GM23338 (cell line): ENCODE measurements at regions not wholly inside any gene's neighbourhood (a gene's known extent, or its start where the extent isn't known, plus 50 kb on each side); places are given as distances from the start of the nearest gene placed in this dataset.

Experiments used
- ATAC-seq: fragments of 200-7000 bp; cut with Tn5 transposase; 3 replicates; pipeline ENCODE4 v1.9.1; 2020
- DNase-seq: peaks from one replicate; pipeline ENCODE4 v3.0.0-alpha.2; 2015; ENCODE audit warnings: low spot score
- H2AFZ ChIP-seq: fragments of 200-600 bp; sonication (generic); 2 replicates; pipeline ENCODE4 v1.8.0; 2016; ENCODE audit warnings: antibody characterized with exemption, mild to moderate bottlenecking, moderate library complexity
- H3F3A ChIP-seq: fragments of 200-600 bp; sonication (generic); replicated peaks from 2 replicates; pipeline ENCODE4 v1.8.0; 2017; ENCODE audit warnings: antibody characterized with exemption, mixed run types, low read depth
- H3K27ac ChIP-seq: fragments of 200-600 bp; sonication (generic); 2 replicates; pipeline ENCODE4 v1.6.1; 2016; ENCODE audit warnings: low read depth
- H3K27me3 ChIP-seq: fragments of 200-600 bp; sonication (generic); 2 replicates; pipeline ENCODE4 v1.8.0; 2016; ENCODE audit warnings: mild to moderate bottlenecking, mixed run types, moderate library complexity; ENCODE audit not compliant: insufficient read depth
- H3K36me3 ChIP-seq: fragments of 200-600 bp; sonication (generic); 2 replicates; pipeline ENCODE4 v1.8.0; 2016; ENCODE audit warnings: mild to moderate bottlenecking; ENCODE audit not compliant: insufficient read depth
- H3K4me1 ChIP-seq: fragments of 200-600 bp; sonication (generic); 2 replicates; pipeline ENCODE4 v1.8.0; 2016; ENCODE audit warnings: mild to moderate bottlenecking, moderate library complexity; ENCODE audit not compliant: insufficient read depth
- H3K4me2 ChIP-seq: fragments of 200-600 bp; sonication (generic); 2 replicates; pipeline ENCODE4 v1.7.1; 2017; ENCODE audit warnings: mixed run types
- H3K4me3 ChIP-seq: fragments of 200-600 bp; sonication (generic); 2 replicates; pipeline ENCODE4 v1.6.1; 2016; ENCODE audit warnings: mixed run types
- H3K79me2 ChIP-seq: fragments of 200-600 bp; sonication (generic); replicated peaks from 2 replicates; pipeline ENCODE4 v1.8.0; 2017; ENCODE audit warnings: mild to moderate bottlenecking; ENCODE audit not compliant: insufficient read depth
- H3K9me2 ChIP-seq: fragments of 200-600 bp; sonication (generic); 2 replicates; pipeline ENCODE4 v1.8.0; 2017; ENCODE audit not compliant: insufficient read depth
- H4K20me1 ChIP-seq: fragments of 200-600 bp; sonication (generic); replicated peaks from 2 replicates; pipeline ENCODE4 v1.8.0; 2017; ENCODE audit warnings: mild to moderate bottlenecking; ENCODE audit not compliant: insufficient read depth
- H3K27ac Mint-ChIP-seq: 2 replicates; pipeline ENCODE4 v1.8.0; 2020; ENCODE audit warnings: inconsistent platforms, mild to moderate bottlenecking, moderate library complexity, mixed read lengths
- H3K27me3 Mint-ChIP-seq: 3 replicates; pipeline ENCODE4 v1.8.0; 2022; ENCODE audit warnings: low read depth, mild to moderate bottlenecking, moderate library complexity, mixed read lengths, inconsistent platforms; ENCODE audit not compliant: insufficient read depth, poor library complexity
- H3K36me3 Mint-ChIP-seq: 3 replicates; pipeline ENCODE4 v1.8.0; 2021; ENCODE audit warnings: low read depth, mild to moderate bottlenecking, inconsistent platforms, moderate library complexity, mixed read lengths
- H3K4me1 Mint-ChIP-seq: 3 replicates; pipeline ENCODE4 v1.8.0; 2020; ENCODE audit warnings: mild to moderate bottlenecking, inconsistent platforms, mixed read lengths
- H3K4me3 Mint-ChIP-seq: 3 replicates; pipeline ENCODE4 v1.8.0; 2021; ENCODE audit warnings: moderate library complexity, mild to moderate bottlenecking, inconsistent platforms, mixed read lengths
- H3K9me3 Mint-ChIP-seq: 3 replicates; pipeline ENCODE4 v1.8.0; 2020; ENCODE audit warnings: moderate library complexity, mild to moderate bottlenecking, inconsistent platforms, mixed read lengths
- CREB1 ChIP-seq: fragments of 250-450 bp; sonication (Bioruptor Pico); IDR thresholded peaks from 2 replicates; pipeline ENCODE4 v1.5.0; 2020; ENCODE audit warnings: low read depth, mild to moderate bottlenecking, moderate library complexity
- CTCF ChIP-seq, 2 experiments: fragments of 200-600 bp in 1 of 2; sonication (generic) in 1 of 2; conservative IDR thresholded peaks; 2 replicates each; pipeline versions ENCODE4 v1.5.1 to v1.6.1; 2016 to 2017; ENCODE audit warnings: antibody characterized with exemption in 2 of 2, low read depth in 2 of 2, mild to moderate bottlenecking in 2 of 2, moderate library complexity in 1 of 2
- ETS1 ChIP-seq: IDR thresholded peaks from 2 replicates; pipeline ENCODE4 v1.6.1; 2016; ENCODE audit warnings: antibody characterized with exemption
- EZH2 ChIP-seq: fragments of 200-600 bp; sonication (generic); IDR thresholded peaks from one replicate; pipeline ENCODE4 v1.8.0; 2017; ENCODE audit warnings: antibody characterized with exemption, mild to moderate bottlenecking, low read depth; ENCODE audit not compliant: unreplicated experiment
- EZH2phosphoT487 ChIP-seq: fragments of 200-600 bp; sonication (generic); IDR thresholded peaks from one replicate; pipeline ENCODE4 v1.8.1; 2018; ENCODE audit warnings: antibody characterized with exemption; ENCODE audit not compliant: unreplicated experiment
- JUNB ChIP-seq: IDR thresholded peaks from one replicate; pipeline ENCODE4 v1.6.1; 2016; ENCODE audit warnings: antibody characterized with exemption; ENCODE audit not compliant: unreplicated experiment
- NANOG ChIP-seq: IDR thresholded peaks from 2 replicates; pipeline ENCODE4 v1.6.1; 2016; ENCODE audit warnings: antibody characterized with exemption, borderline replicate concordance
- POLR2AphosphoS5 ChIP-seq: IDR thresholded peaks from 2 replicates; pipeline ENCODE4 v1.6.1; 2016; ENCODE audit warnings: antibody characterized with exemption, low read depth
- REST ChIP-seq: IDR thresholded peaks from one replicate; pipeline ENCODE4 v1.6.1; 2018; ENCODE audit warnings: antibody characterized with exemption; ENCODE audit not compliant: unreplicated experiment
- STAT1 ChIP-seq: IDR thresholded peaks from one replicate; pipeline ENCODE4 v1.6.1; 2016; ENCODE audit warnings: antibody characterized with exemption; ENCODE audit not compliant: unreplicated experiment
- ZNF114 ChIP-seq: fragments of 250-450 bp; sonication (Bioruptor Pico); IDR thresholded peaks from 2 replicates; pipeline ENCODE4 v1.5.0; 2020; ENCODE audit warnings: mild to moderate bottlenecking, moderate library complexity
- ZNF331 ChIP-seq: fragments of 250-450 bp; sonication (Bioruptor Pico); IDR thresholded peaks from 2 replicates; pipeline ENCODE4 v1.5.0; 2020; ENCODE audit warnings: low read depth, mild to moderate bottlenecking, moderate library complexity
- ZNF462 ChIP-seq: fragments of 250-450 bp; sonication (Bioruptor Pico); IDR thresholded peaks from 2 replicates; pipeline ENCODE4 v1.5.0; 2020; ENCODE audit warnings: mild to moderate bottlenecking, moderate library complexity

- H3K9me3 Mint-ChIP-seq = peaks cover 13% of the 10 kb centered on the region; the same call in 1 of the 3 replicates
Measured at GRCh38 chr15:98160236-98160635, 199.7 kb downstream of the ARRDC4 start.

More at GRCh38 chr15:98160236-98160635, 199.7 kb downstream of the ARRDC4 start:
- TF ChIP-seq ZNF462 = no peak
- no peak for TF ChIP-seq ETS1
- TF ChIP-seq CREB1 (CRISPR knock-in tag) = no peak
- TF ChIP-seq JUNB = no peak
- no peak for TF ChIP-seq REST
- TF ChIP-seq NANOG = no peak
- TF ChIP-seq ZNF331 (CRISPR knock-in tag) = no peak
- TF ChIP-seq ZNF114 = no peak
- no peak for TF ChIP-seq CTCF (conservative IDR thresholded peaks at IDR 0.05; ENCODE audit: low read depth in 2 of 2)
- no peak for TF ChIP-seq POLR2AphosphoS5
- no peak for TF ChIP-seq EZH2
- no peak for TF ChIP-seq STAT1
- TF ChIP-seq EZH2phosphoT487 = no peak
- H3K9me2 ChIP-seq = peaks cover 11% of the 10 kb centered on the region; the same call in 1 of the 2 replicates
- H3K4me3 ChIP-seq = no peak overlapping the region
- DNase-seq = no peak
- Mint-ChIP-seq H3K4me1 (peaks cover 4% of the 10 kb centered on the region; the same call in 2 of the 3 replicates), H3K36me3 (peaks cover 2% of the 10 kb centered on the region; the same call in 1 of the 3 replicates), H3K4me3 (no peak overlapping the region), H3K27ac (no peak overlapping the region), H3K27me3 (peaks cover 5% of the 10 kb centered on the region)
- no peaks in the 10 kb centered on the region for H3K27me3 ChIP-seq
- H3K27ac ChIP-seq = no peak overlapping the region
- no peak for ATAC-seq
- no peaks in the 10 kb centered on the region for H4K20me1 ChIP-seq
- no peak overlapping the region for H2AFZ ChIP-seq
- no peaks in the 10 kb centered on the region for H3K79me2 ChIP-seq
- no peaks in the 10 kb centered on the region for H3K4me1 ChIP-seq
- no peak overlapping the region for H3K4me2 ChIP-seq
- no peaks in the 10 kb centered on the region for H3K36me3 ChIP-seq
- no peaks in the 10 kb centered on the region for H3F3A ChIP-seq
